ENCODE measurements at regions not wholly inside any gene's neighbourhood (a gene's known extent, or its start where the extent isn't known, plus 50 kb on each side); places are given as distances from the start of the nearest gene placed in this dataset.

- TF ChIP-seq, protein P1, sequence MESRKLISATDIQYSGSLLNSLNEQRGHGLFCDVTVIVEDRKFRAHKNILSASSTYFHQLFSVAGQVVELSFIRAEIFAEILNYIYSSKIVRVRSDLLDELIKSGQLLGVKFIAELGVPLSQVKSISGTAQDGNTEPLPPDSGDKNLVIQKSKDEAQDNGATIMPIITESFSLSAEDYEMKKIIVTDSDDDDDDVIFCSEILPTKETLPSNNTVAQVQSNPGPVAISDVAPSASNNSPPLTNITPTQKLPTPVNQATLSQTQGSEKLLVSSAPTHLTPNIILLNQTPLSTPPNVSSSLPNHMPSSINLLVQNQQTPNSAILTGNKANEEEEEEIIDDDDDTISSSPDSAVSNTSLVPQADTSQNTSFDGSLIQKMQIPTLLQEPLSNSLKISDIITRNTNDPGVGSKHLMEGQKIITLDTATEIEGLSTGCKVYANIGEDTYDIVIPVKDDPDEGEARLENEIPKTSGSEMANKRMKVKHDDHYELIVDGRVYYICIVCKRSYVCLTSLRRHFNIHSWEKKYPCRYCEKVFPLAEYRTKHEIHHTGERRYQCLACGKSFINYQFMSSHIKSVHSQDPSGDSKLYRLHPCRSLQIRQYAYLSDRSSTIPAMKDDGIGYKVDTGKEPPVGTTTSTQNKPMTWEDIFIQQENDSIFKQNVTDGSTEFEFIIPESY (IDR thresholded peaks at IDR 0.05; ENCODE audit: extremely low read depth, insufficient replicate concordance, low read length): no peak
These were observed 318.6 kb upstream of the DIO3 start (continued) for GRCh38 chr14:101242442-101243385.

DNA sequence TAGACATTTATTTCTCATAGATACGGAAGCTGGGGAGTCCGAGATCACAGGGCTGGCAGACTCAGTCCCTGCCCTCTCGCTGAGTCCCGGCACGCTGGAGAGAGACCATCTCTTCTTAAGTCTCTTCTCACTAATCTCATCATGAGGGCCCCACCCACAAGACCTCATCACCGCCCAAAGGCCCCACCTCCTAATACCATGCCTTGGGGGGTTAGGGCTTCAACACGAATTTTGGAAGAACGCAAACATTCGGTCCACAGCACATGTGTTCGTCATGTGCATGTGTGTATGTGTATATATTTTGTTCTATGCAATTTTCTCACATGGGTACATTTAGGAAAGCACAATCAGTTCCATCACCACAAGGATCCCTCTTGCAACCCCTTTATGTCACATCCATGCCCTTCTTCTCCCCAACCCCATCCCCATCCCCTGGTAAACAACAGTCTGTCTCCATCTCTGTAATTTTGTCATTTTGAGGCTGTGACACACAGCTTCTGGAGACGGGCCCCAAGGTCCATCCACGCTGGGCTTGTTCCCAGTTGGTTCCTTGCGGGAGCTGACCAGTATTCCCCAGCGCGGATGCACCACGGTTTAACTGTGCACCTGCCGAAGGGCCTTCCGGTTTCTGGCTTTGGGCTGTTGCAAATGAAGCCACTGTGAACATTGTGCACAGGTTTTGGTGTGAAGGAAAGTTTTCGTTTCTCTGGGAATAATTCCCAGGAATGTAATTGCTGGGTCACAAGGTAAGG, 317.5 kb upstream of the DIO3 start:
- TF ChIP-seq ELF1 (IDR thresholded peaks at IDR 0.05; ENCODE audit: borderline replicate concordance, low read depth): no peak
- no peak for TF ChIP-seq RAD21 (IDR thresholded peaks at IDR 0.05; ENCODE audit: low read depth)
- TF ChIP-seq SP1 (IDR thresholded peaks at IDR 0.05; ENCODE audit: low read depth): no peak
- TF ChIP-seq SRF (IDR thresholded peaks at IDR 0.05; ENCODE audit: low read depth): no peak
- no peaks in the 10 kb centered on the region for H3K79me2 ChIP-seq (ENCODE audit: insufficient read depth, low read length)
- BruUV-seq (replicated peaks): no TSS peak
- ATAC-seq: no peak
- ChIA-PET POLR2A (no interaction called here), CTCF (no interaction called here), RAD21 (ENCODE audit: low non-redundant PET in 1 of 2, low total read pairs in 2 of 2, uncharacterized antibody in 2 of 2, unreplicated experiment in 2 of 2) (no interaction called here)
- peaks cover 2 to 11% of the 10 kb centered on the region in 2 experiments; a peak in 3 of 4 replicates for H3K4me1 ChIP-seq (ENCODE audit: control insufficient read depth in 1 of 2, insufficient read depth in 2 of 2, low read length in 2 of 2)
- no peak overlapping the region for H3K4me3 ChIP-seq (replicated peaks in 1 of 2; ENCODE audit: low read depth in 1 of 2, low read length in 2 of 2)
- H3K36me3 ChIP-seq (ENCODE audit: control insufficient read depth in 1 of 2, insufficient read depth in 2 of 2, low read length in 2 of 2): no peaks in the 10 kb centered on the region
- no peak for DNase-seq (ENCODE audit: low read depth, low spot score)
- H3K27me3 ChIP-seq (ENCODE audit: insufficient read depth, low read length): no peaks in the 10 kb centered on the region
- no peak overlapping the region for H3K27ac ChIP-seq (ENCODE audit: low read depth, low read length)
- H2AFZ ChIP-seq (ENCODE audit: low read depth, low read length, poor library complexity, severe bottlenecking): no peak overlapping the region
- H3K4me2 ChIP-seq (ENCODE audit: low read length): no peak overlapping the region
- no peaks in the 10 kb centered on the region for H4K20me1 ChIP-seq (ENCODE audit: insufficient read depth)
- H3K9me3 ChIP-seq (ENCODE audit: control insufficient read depth in 1 of 2, insufficient read depth in 1 of 2, low read depth in 1 of 2, low read length in 2 of 2): no peaks in the 10 kb centered on the region
- H3K9ac ChIP-seq (ENCODE audit: low read length): no peak overlapping the region
- intact Hi-C loops (cut with micrococcal nuclease): no loop called here
- no peaks in the 10 kb centered on the region for H3K9me2 ChIP-seq (ENCODE audit: insufficient read depth)
